GM12878 (cell line): ENCODE measurements at regions not wholly inside any gene's neighbourhood (a gene's known extent, or its start where the extent isn't known, plus 50 kb on each side); places are given as distances from the start of the nearest gene placed in this dataset.

Source experiments
- ATAC-seq: fragments of 200-7000 bp; cut with Tn5 transposase; 3 replicates; pipeline ENCODE4 v1.9.1; 2020; ENCODE audit warnings: mild to moderate bottlenecking, moderate library complexity
- BruUV-seq: library from RNA; stranded (reverse); fragments of 400-500 nt; replicated peaks from 2 replicates; lab custom pipeline; 2021; lab: Mats Ljungman, UMichigan
- CTCF ChIA-PET: fragments of 300-600 bp; sonication (Branson Sonifier 250); formaldehyde crosslinking; extraction: SDS; loops from one replicate; lab custom pipeline; 2021; ENCODE audit warnings: inconsistent platforms; lab: Yijun Ruan, JAX
- POLR2A ChIA-PET: fragments of 350-600 bp; formaldehyde crosslinking; extraction: SDS; loops from one replicate; lab custom pipeline; 2021; ENCODE audit warnings: inconsistent platforms; lab: Charles Lee
- RAD21 ChIA-PET: fragments of 300-600 bp; sonication (Branson Sonifier 250); formaldehyde crosslinking; loops from one replicate; lab custom pipeline; 2023; ENCODE audit warnings: antibody characterized with exemption; ENCODE audit not compliant: unreplicated experiment; lab: Charles Lee
- SMC1A ChIA-PET: fragments of 300-600 bp; sonication (Branson Sonifier 250); formaldehyde crosslinking; loops from one replicate; lab custom pipeline; 2023; ENCODE audit not compliant: unreplicated experiment, uncharacterized antibody; lab: Charles Lee
- DNase-seq: peaks from one replicate; pipeline ENCODE4 v3.0.0-alpha.2; 2011; ENCODE audit warnings: low read depth, low spot score
- FAIRE-seq: peaks from 3 replicates; lab custom pipeline; 2011; peaks lifted over from hg19 to GRCh38; lab: Jason Lieb, UNC
- H2AFZ ChIP-seq: 2 replicates; pipeline ENCODE4 v1.6.0; 2011; ENCODE audit warnings: low read depth, low read length, control low read depth; ENCODE audit not compliant: control insufficient read depth
- H3K27ac ChIP-seq: 2 replicates; pipeline ENCODE4 v1.5.1; 2011; ENCODE audit warnings: control low read depth; ENCODE audit not compliant: control insufficient read depth, insufficient read depth
- H3K27me3 ChIP-seq, 2 experiments: replicated peaks in 1 of 2; 2 replicates each; pipeline versions ENCODE4 v1.6.0 to v1.6.1; 2011; ENCODE audit warnings: low read length in 1 of 2; ENCODE audit not compliant: control insufficient read depth in 2 of 2, insufficient read depth in 2 of 2
- H3K36me3 ChIP-seq, 2 experiments: 2 replicates each; pipeline ENCODE4 v1.5.1; 2011; ENCODE audit warnings: low read length in 1 of 2; ENCODE audit not compliant: control insufficient read depth in 2 of 2, insufficient read depth in 2 of 2
- H3K4me1 ChIP-seq: 2 replicates; pipeline ENCODE4 v1.6.1; 2011; ENCODE audit warnings: mild to moderate bottlenecking, low read length, moderate library complexity, mixed read lengths; ENCODE audit not compliant: control insufficient read depth, insufficient read depth
- H3K4me2 ChIP-seq: 2 replicates; pipeline ENCODE4 v1.6.0; 2011; ENCODE audit warnings: control low read depth; ENCODE audit not compliant: control insufficient read depth, insufficient read depth
- H3K4me3 ChIP-seq: fragments of 200-600 bp; sonication (generic); 2 replicates; pipeline ENCODE4 v1.5.1; 2016
- H3K79me2 ChIP-seq: 2 replicates; pipeline ENCODE4 v1.6.0; 2011; ENCODE audit warnings: low read length; ENCODE audit not compliant: control insufficient read depth, insufficient read depth
- H3K9ac ChIP-seq: 2 replicates; pipeline ENCODE4 v1.8.0; 2011; ENCODE audit warnings: low read length, control low read depth, mixed read lengths; ENCODE audit not compliant: control insufficient read depth, insufficient read depth
- H3K9me3 ChIP-seq: replicated peaks from 3 replicates; pipeline ENCODE4 v1.5.1; 2011; ENCODE audit warnings: mild to moderate bottlenecking, low read length; ENCODE audit not compliant: control insufficient read depth, insufficient read depth
- H4K20me1 ChIP-seq: 2 replicates; pipeline ENCODE4 v1.6.0; 2011; ENCODE audit not compliant: control insufficient read depth, insufficient read depth
- CEBPZ ChIP-seq: fragments of 150-350 bp; IDR thresholded peaks from 2 replicates; pipeline ENCODE4 v1.6.1; 2016; ENCODE audit warnings: low read depth, low read length
- GABPA ChIP-seq: IDR thresholded peaks from 2 replicates; pipeline ENCODE4 v1.6.1; 2014; ENCODE audit warnings: antibody characterized with exemption, low read depth, mild to moderate bottlenecking, inconsistent platforms
- IRF3 ChIP-seq: fragments of 450-650 bp; IDR thresholded peaks from 2 replicates; pipeline ENCODE4 v1.6.1; 2014; ENCODE audit warnings: mild to moderate bottlenecking
- PBX3 ChIP-seq: IDR thresholded peaks from 2 replicates; pipeline ENCODE4 v1.6.1; 2011; ENCODE audit warnings: mild to moderate bottlenecking, low read depth, low read length, moderate library complexity; ENCODE audit not compliant: insufficient replicate concordance
- RFX5 ChIP-seq: IDR thresholded peaks from 2 replicates; pipeline ENCODE4 v1.6.1; 2011; ENCODE audit warnings: low read depth, low read length, improper control_type of control experiment
- STAT3 ChIP-seq: IDR thresholded peaks from 2 replicates; pipeline ENCODE4 v1.6.1; 2011; ENCODE audit warnings: low read depth, low read length, improper control_type of control experiment
- ZSCAN29 ChIP-seq: fragments of 450-650 bp; IDR thresholded peaks from 2 replicates; pipeline ENCODE4 v1.6.1; 2017; ENCODE audit warnings: mild to moderate bottlenecking, moderate library complexity
- WGBS: methylation state at CpG from one replicate; pipeline ENCODE4 v1.1.6; 2016; ENCODE audit warnings: low lambda C conversion rate; ENCODE audit not compliant: insufficient replicate concordance, insufficient coverage; ENCODE audit errors: missing lambda C conversion rate; 5-methylcytosine and 5-hydroxymethylcytosine counted together
- in situ Hi-C: fragments of 300-500 bp; cut with MboI; formaldehyde crosslinking; loops from 9 replicates; pipeline ENCODE4 v1.14.3; 2018; ENCODE audit warnings: mixed read lengths
- intact Hi-C: fragments of 100-400 bp; cut with micrococcal nuclease; formaldehyde crosslinking; loops from one replicate; pipeline ENCODE4 v1.14.2; 2022; ENCODE audit not compliant: unreplicated experiment

GRCh38 chr22:22984967-22985366, 85.4 kb upstream of the GNAZ start:
- no peak overlapping the region for H3K4me2 ChIP-seq
- BruUV-seq = no TSS peak
- ChIA-PET CTCF (no interaction called here), RAD21 (no interaction called here)
- no peaks in the 10 kb centered on the region for H3K4me1 ChIP-seq
- TF ChIP-seq PBX3 (no peak), IRF3 (no peak), GABPA (no peak), STAT3 (no peak), ZSCAN29 (no peak), CEBPZ (no peak), RFX5 (no peak)
- TF ChIP-seq, all 136 proteins: peak for 0
- no peak for DNase-seq
- FAIRE-seq = no peak
- H3K79me2 ChIP-seq = no peaks in the 10 kb centered on the region
- no peak overlapping the region for H3K27ac ChIP-seq
- intact Hi-C loops = no loop called here
- no peak overlapping the region for H3K9ac ChIP-seq
- POLR2A ChIA-PET = no interaction called here
- in situ Hi-C loops = no loop called here
- H2AFZ ChIP-seq = no peak overlapping the region
- no peak overlapping the region for H3K4me3 ChIP-seq
- 28% methylated on average over 2 of the region's 2 CpGs for whole genome bisulfite sequencing
- H3K9me3 ChIP-seq = no peaks in the 10 kb centered on the region
- no peak for ATAC-seq
- H3K36me3 ChIP-seq = no peaks in the 10 kb centered on the region
- SMC1A ChIA-PET = no interaction called here
- H4K20me1 ChIP-seq = no peaks in the 10 kb centered on the region
- H3K27me3 ChIP-seq = no peaks in the 10 kb centered on the region; a peak in 1 of 4 replicates
